SK-N-SH (cell line): ENCODE measurements at regions not wholly inside any gene's neighbourhood (a gene's known extent, or its start where the extent isn't known, plus 50 kb on each side); places are given as distances from the start of the nearest gene placed in this dataset.

Experiments
- CTCF ChIA-PET: fragments of 300-600, 350-600 bp; formaldehyde crosslinking; extraction: SDS; loops from one replicate; lab custom pipeline; 2021; lab: Yijun Ruan, JAX
- POLR2A ChIA-PET: fragments of 350-600 bp; sonication (Branson Sonifier 250); formaldehyde crosslinking; extraction: SDS; loops from one replicate; lab custom pipeline; 2020; ENCODE audit warnings: antibody characterized with exemption, inconsistent platforms; lab: Yijun Ruan, JAX
- DNase-seq: peaks from one replicate; pipeline ENCODE4 v3.0.0; 2012
- H2AFZ ChIP-seq: fragments of 200-600 bp; sonication (generic); 2 replicates; pipeline ENCODE4 v1.8.1; 2016; ENCODE audit warnings: antibody characterized with exemption, mild to moderate bottlenecking, low read depth
- H3F3A ChIP-seq: fragments of 200-600 bp; sonication (generic); replicated peaks from 2 replicates; pipeline ENCODE3; 2016; ENCODE audit warnings: antibody characterized with exemption, mild to moderate bottlenecking; ENCODE audit not compliant: insufficient read depth
- H3K27ac ChIP-seq, 2 experiments: fragments of 200-500 bp in 1 of 2; fragments of 200-600 bp in 1 of 2; sonication (Bioruptor generic) in 1 of 2; sonication (generic), shearing (Covaris generic) in 1 of 2; 2 replicates each; pipeline versions ENCODE4 v1.5.1 to v1.6.1; 2014 to 2016; ENCODE audit warnings: low read depth in 2 of 2, inconsistent platforms in 1 of 2, low read length in 1 of 2, mild to moderate bottlenecking in 1 of 2, mixed read lengths in 1 of 2
- H3K27me3 ChIP-seq: fragments of 200-600 bp; sonication (generic), shearing (Covaris generic); 2 replicates; pipeline ENCODE4 v1.6.1; 2016; ENCODE audit warnings: mixed run types; ENCODE audit not compliant: insufficient read depth
- H3K36me3 ChIP-seq, 2 experiments: fragments of 200-500 bp in 1 of 2; fragments of 200-600 bp in 1 of 2; sonication (Bioruptor generic) in 1 of 2; sonication (generic) in 1 of 2; replicated peaks in 1 of 2; 2 replicates each; pipeline versions ENCODE3 to v1.5.1; 2014 to 2016; ENCODE audit warnings: low read length in 1 of 2, mild to moderate bottlenecking in 1 of 2; ENCODE audit not compliant: insufficient read depth in 2 of 2, control insufficient read depth in 1 of 2
- H3K4me1 ChIP-seq, 2 experiments: fragments of 200-500 bp in 1 of 2; fragments of 200-600 bp in 1 of 2; sonication (Bioruptor generic) in 1 of 2; sonication (generic), shearing (Covaris generic) in 1 of 2; 2 replicates each; pipeline versions ENCODE4 v1.5.1 to v1.6.1; 2014 to 2016; ENCODE audit warnings: low read depth in 1 of 2, low read length in 1 of 2, mixed run types in 1 of 2; ENCODE audit not compliant: insufficient read depth in 2 of 2, control insufficient read depth in 1 of 2
- H3K4me2 ChIP-seq: fragments of 200-600 bp; sonication (generic), shearing (Covaris generic); 2 replicates; pipeline ENCODE4 v1.6.1; 2017; ENCODE audit warnings: mixed run types
- H3K4me3 ChIP-seq, 2 experiments: fragments of 200-500 bp in 1 of 2; fragments of 200-600 bp in 1 of 2; sonication (Bioruptor generic) in 1 of 2; sonication (generic), shearing (Covaris generic) in 1 of 2; 2 replicates each; pipeline versions ENCODE4 v1.5.1 to v1.8.1; 2014 to 2016; ENCODE audit warnings: low read depth in 2 of 2, inconsistent platforms in 1 of 2, low read length in 1 of 2, mild to moderate bottlenecking in 1 of 2, mixed read lengths in 1 of 2, moderate library complexity in 1 of 2
- H3K79me2 ChIP-seq: fragments of 200-600 bp; sonication (generic); 2 replicates; pipeline ENCODE4 v1.8.1; 2017; ENCODE audit warnings: mild to moderate bottlenecking; ENCODE audit not compliant: insufficient read depth
- H3K9ac ChIP-seq: fragments of 200-600 bp; sonication (generic); 2 replicates; pipeline ENCODE4 v1.6.1; 2017; ENCODE audit warnings: mixed run types
- H3K9me2 ChIP-seq: fragments of 200-600 bp; sonication (generic); 2 replicates; pipeline ENCODE4 v1.6.1; 2017; ENCODE audit warnings: mixed run types
- H3K9me3 ChIP-seq: fragments of 200-600 bp; sonication (generic); 2 replicates; pipeline ENCODE4 v1.6.1; 2017; ENCODE audit warnings: mixed run types, mild to moderate bottlenecking, moderate library complexity
- H4K20me1 ChIP-seq: fragments of 200-600 bp; sonication (generic); 2 replicates; pipeline ENCODE4 v1.6.1; 2017; ENCODE audit warnings: mild to moderate bottlenecking, mixed run types; ENCODE audit not compliant: insufficient read depth
- GATA2 ChIP-seq: sonication (generic); formaldehyde crosslinking; IDR thresholded peaks from 2 replicates; pipeline ENCODE4 v1.5.0; 2020; ENCODE audit warnings: mild to moderate bottlenecking, missing genetic modification reagents
- MAX ChIP-seq: IDR thresholded peaks from 2 replicates; pipeline ENCODE4 v1.4.0; 2012; ENCODE audit warnings: low read depth
- MEF2A ChIP-seq: IDR thresholded peaks from 2 replicates; pipeline ENCODE4 v1.4.0; 2012; ENCODE audit warnings: low read depth, borderline replicate concordance
- REST ChIP-seq: IDR thresholded peaks from 2 replicates; pipeline ENCODE4 v1.6.1; 2012; ENCODE audit warnings: mild to moderate bottlenecking, low read depth, low read length, moderate library complexity
- RFX5 ChIP-seq: IDR thresholded peaks from 2 replicates; pipeline ENCODE4 v1.6.1; 2012; ENCODE audit warnings: mild to moderate bottlenecking, improper control_type of control experiment, low read length
- TEAD4 ChIP-seq: IDR thresholded peaks from 2 replicates; pipeline ENCODE4 v1.4.0; 2012; ENCODE audit warnings: mild to moderate bottlenecking, borderline replicate concordance; ENCODE audit not compliant: insufficient read depth
- YY1 ChIP-seq: IDR thresholded peaks from 2 replicates; pipeline ENCODE4 v1.4.0; 2012; ENCODE audit warnings: low read depth, mild to moderate bottlenecking
- ZBTB33 ChIP-seq: IDR thresholded peaks from 2 replicates; pipeline ENCODE4 v1.4.0; 2012; ENCODE audit warnings: low read depth, borderline replicate concordance
- WGBS: methylation state at CpG from one replicate; pipeline ENCODE4 v1.1.6; 2017; ENCODE audit warnings: low lambda C conversion rate; 5-methylcytosine and 5-hydroxymethylcytosine counted together

- Histone ChIP-seq H3K4me3 (no peak overlapping the region), H3K27me3 (no peaks in the 10 kb centered on the region), H4K20me1 (no peaks in the 10 kb centered on the region), H2AFZ (no peak overlapping the region), H3K9ac (no peak overlapping the region), H3K4me1 (no peaks in the 10 kb centered on the region), H3K36me3 (no peaks in the 10 kb centered on the region), H3K79me2 (no peaks in the 10 kb centered on the region), H3K9me3 (no peaks in the 10 kb centered on the region), H3K27ac (no peak overlapping the region), H3K4me2 (no peak overlapping the region), H3F3A (no peaks in the 10 kb centered on the region), H3K9me2 (no peaks in the 10 kb centered on the region)
- 4% methylated on average over 5 of the region's 5 CpGs for WGBS
- CTCF ChIA-PET: no interaction called here
- POLR2A ChIA-PET: no interaction called here
- TF ChIP-seq ZBTB33 (no peak), TEAD4 (no peak), GATA2 (CRISPR knock-in tag) (no peak), RFX5 (no peak)
- no peak for DNase-seq
Observed at GRCh38 chr4:71677568-71677967, 106.3 kb downstream of the GC start.

- no peak overlapping the region for H3K4me3 ChIP-seq
- DNase-seq: no peak
- H3K9me2 ChIP-seq: no peaks in the 10 kb centered on the region
- H3K79me2 ChIP-seq: no peaks in the 10 kb centered on the region
- H3K27ac ChIP-seq: no peak overlapping the region
- no peak overlapping the region for H3K9ac ChIP-seq
- no peaks in the 10 kb centered on the region for H3K36me3 ChIP-seq
- no peaks in the 10 kb centered on the region for H3K9me3 ChIP-seq
- 8% methylated on average over 1 of the region's 1 CpG for WGBS
- no peak overlapping the region for H2AFZ ChIP-seq
- H3F3A ChIP-seq: no peaks in the 10 kb centered on the region
- no peak for TF ChIP-seq ZBTB33
- no peak for TF ChIP-seq REST
- no peak for TF ChIP-seq MAX
- TF ChIP-seq MEF2A: no peak
- no peak for TF ChIP-seq YY1
- ChIA-PET POLR2A (no interaction called here), CTCF (no interaction called here)
- H3K4me2 ChIP-seq: no peak overlapping the region
- peaks cover 5% of the 10 kb centered on the region; the same call in 1 of the 2 replicates for H3K27me3 ChIP-seq
- no peaks in the 10 kb centered on the region for H3K4me1 ChIP-seq
- no peaks in the 10 kb centered on the region for H4K20me1 ChIP-seq
Observed at GRCh38 chr4:71669291-71669690, 114.6 kb downstream of the GC start.
